IPS-20b (cell line): ENCODE measurements at regions not wholly inside any gene's neighbourhood (a gene's known extent, or its start where the extent isn't known, plus 50 kb on each side); places are given as distances from the start of the nearest gene placed in this dataset.

Experiments used
- H3K27ac ChIP-seq: one replicate; pipeline ENCODE4 v1.5.1; 2013; ENCODE audit warnings: low read length
- H3K27me3 ChIP-seq: 2 replicates; pipeline ENCODE4 v1.6.1; 2013; ENCODE audit warnings: mild to moderate bottlenecking, low read length, inconsistent platforms; ENCODE audit not compliant: insufficient read depth
- H3K36me3 ChIP-seq: 2 replicates; pipeline ENCODE4 v1.6.1; 2013; ENCODE audit warnings: low read depth, mild to moderate bottlenecking, inconsistent platforms, low read length, moderate library complexity; ENCODE audit not compliant: insufficient read depth
- H3K4me1 ChIP-seq: 2 replicates; pipeline ENCODE4 v1.6.1; 2013; ENCODE audit warnings: mild to moderate bottlenecking, control low read depth, inconsistent platforms, low read length, moderate library complexity; ENCODE audit not compliant: insufficient read depth
- H3K4me3 ChIP-seq: 2 replicates; pipeline ENCODE4 v1.5.1; 2013; ENCODE audit warnings: mild to moderate bottlenecking, low read length, inconsistent platforms
- H3K9ac ChIP-seq: 2 replicates; pipeline ENCODE4 v1.6.1; 2013; ENCODE audit warnings: low read depth, mild to moderate bottlenecking, inconsistent platforms, low read length, moderate library complexity
- H3K9me3 ChIP-seq: 2 replicates; pipeline ENCODE4 v1.6.1; 2013; ENCODE audit warnings: mild to moderate bottlenecking, low read depth, low read length, inconsistent platforms; ENCODE audit not compliant: insufficient read depth

DNA sequence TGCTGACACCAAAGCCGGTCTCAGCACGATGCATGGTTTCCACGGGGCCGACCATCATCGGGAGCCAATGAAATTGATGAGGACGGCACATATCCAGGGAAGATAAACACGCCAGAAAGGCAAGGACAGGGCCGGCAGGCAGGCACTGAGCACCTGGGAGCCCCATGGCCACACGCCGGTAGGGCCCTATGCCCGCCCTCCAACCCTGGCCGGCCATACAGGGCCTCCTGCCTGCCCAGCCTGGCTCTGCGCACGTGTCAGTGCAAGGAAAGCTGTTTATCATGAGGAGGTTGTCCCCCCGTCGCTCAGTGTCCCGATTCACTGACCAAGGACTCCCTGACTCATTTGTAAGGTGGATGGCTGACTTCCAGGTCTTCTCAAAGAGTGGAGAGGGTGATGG lies 237.5 kb downstream of the GLI2 start:
- Histone ChIP-seq H3K9me3 (no peaks in the 10 kb centered on the region), H3K27me3 (no peaks in the 10 kb centered on the region), H3K4me3 (no peak overlapping the region), H3K27ac (no peak overlapping the region), H3K4me1 (no peaks in the 10 kb centered on the region), H3K9ac (no peak overlapping the region), H3K36me3 (peaks cover 95% of the 10 kb centered on the region)

DNA sequence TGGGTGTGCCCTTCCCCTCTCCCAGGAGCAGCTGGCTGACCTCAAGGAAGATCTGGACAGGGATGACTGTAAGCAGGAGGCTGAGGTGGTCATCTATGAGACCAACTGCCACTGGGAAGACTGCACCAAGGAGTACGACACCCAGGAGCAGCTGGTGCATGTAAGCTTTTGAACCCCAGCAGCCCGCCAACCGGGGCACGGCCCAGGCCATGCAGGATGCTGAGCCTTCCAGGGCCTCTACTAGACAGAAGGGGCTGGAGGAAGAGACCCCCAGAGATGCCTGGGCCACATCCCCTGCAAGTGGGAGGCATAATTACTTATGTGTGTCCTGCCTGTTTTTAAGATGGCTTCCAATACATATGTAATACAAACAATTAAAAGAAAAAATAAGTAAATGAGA lies 239.3 kb downstream of the GLI2 start:
- no peaks in the 10 kb centered on the region for H3K4me1 ChIP-seq
- H3K27ac ChIP-seq: no peak overlapping the region
- no peak overlapping the region for H3K4me3 ChIP-seq
- H3K9me3 ChIP-seq: no peaks in the 10 kb centered on the region
- H3K27me3 ChIP-seq: no peaks in the 10 kb centered on the region
- H3K36me3 ChIP-seq: peaks cover 93% of the 10 kb centered on the region
- no peak overlapping the region for H3K9ac ChIP-seq

DNA sequence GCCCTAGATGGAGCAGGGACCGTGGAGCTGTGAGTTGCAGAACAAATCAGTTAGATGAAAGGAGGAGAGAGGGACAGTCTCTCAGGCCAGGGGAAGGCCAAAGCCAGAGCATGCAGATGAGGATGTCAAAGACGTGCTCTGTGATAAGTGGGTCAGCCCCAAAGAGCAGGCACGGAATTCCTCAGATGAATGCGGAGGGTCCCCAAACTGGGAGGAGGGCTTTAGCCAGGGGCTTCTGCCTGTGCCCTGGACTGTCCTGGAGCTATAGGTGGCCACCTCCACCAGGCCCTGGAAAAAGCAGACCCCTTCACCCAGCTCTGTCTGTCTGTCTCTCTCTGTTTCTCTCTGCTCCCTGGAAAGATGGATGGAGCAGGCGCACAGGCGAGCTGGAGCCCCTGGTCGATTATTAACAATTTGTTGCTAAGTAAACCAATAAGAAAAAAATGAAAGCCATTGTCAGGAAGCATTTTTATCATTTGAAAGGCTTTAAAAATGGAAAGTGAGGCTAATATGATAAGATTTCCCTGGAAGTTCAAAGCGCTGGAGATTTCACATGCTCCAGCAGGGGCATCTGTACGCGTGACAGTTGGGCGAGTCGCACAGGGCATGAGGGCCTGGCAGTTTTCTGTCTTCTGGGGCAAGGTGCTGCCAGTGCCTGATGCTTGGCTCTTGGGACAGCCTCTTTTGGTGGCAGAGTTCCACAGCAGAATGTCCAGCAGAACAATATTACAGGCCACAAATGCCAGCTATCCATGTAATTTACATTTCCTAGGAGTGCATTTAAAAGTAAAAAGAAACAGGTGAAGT lies 241.0 kb downstream of the GLI2 start:
- Histone ChIP-seq H3K4me3 (no peak overlapping the region), H3K27ac (no peak overlapping the region), H3K4me1 (no peaks in the 10 kb centered on the region), H3K9me3 (no peaks in the 10 kb centered on the region), H3K36me3 (peaks cover 82% of the 10 kb centered on the region), H3K9ac (no peak overlapping the region), H3K27me3 (no peaks in the 10 kb centered on the region)

DNA sequence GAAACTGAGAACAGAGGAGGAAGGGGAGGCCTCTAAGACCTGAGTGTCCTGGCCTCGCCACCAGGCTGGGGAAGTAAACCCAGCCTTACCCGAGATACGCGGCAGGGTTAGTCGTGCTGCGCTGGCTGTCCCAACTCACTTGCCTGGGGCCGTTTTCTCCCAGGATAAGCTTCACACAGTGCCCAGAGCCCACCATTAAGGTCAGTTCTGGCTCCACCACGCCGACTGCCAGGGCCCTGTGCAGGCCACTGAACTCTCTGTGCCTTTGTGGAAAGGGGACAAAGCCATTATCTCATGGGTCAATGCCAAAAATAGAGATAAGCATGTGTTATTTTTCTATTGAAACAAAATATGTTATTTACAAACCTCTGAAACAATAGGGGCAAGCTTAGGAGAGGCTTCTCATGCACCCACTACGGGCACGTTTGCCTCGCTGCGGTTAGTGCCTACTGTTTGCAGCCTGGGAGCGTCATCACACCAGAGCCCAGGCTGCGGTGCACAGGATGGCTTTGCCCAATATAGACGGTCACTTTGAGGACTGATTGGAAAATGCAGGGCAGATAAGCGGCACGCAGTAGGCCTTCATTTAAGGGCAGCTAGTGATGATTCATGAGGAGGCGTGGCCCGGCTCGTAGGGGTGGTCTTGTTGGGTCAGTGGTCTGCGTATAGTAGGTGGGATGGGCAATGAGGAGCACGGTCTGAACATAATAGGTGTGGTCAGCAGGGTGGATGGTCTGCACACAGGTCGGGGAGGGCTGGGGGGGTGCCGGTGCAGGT lies 242.1 kb downstream of the GLI2 start:
- Histone ChIP-seq H3K36me3 (peaks cover 76% of the 10 kb centered on the region), H3K4me3 (no peak overlapping the region)

DNA sequence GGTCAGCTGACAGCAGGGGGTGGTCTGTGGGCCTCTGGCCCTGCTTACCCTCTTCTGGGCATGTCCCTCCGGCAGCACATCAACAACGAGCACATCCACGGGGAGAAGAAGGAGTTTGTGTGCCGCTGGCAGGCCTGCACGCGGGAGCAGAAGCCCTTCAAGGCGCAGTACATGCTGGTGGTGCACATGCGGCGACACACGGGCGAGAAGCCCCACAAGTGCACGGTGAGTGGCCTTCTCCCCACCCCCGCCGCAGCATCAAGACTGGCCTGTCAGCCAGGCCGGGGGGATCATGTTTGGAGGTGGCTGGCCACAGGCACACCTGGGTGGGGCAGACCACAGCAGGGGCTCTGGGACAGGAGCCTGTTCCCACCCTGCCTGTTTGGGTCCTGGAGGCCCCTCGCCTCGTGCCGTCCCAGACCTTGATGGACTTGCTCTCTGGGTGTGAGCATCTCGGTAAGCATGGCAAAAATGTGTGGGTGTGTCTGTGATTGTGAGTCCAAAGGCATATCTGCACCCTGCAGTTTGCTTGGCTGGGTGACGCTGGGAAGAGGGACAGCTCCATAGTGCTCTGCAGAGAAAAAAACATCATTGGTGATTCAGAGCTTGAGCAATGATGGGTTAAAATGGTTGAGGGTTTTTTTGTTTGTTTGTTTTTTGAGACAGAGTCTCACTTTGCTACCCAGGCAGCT lies 242.8 kb downstream of the GLI2 start:
- Histone ChIP-seq H3K9ac (no peak overlapping the region), H3K4me3 (no peak overlapping the region), H3K4me1 (peaks cover 2% of the 10 kb centered on the region; the same call in 1 of the 2 replicates), H3K27ac (no peak overlapping the region), H3K9me3 (no peaks in the 10 kb centered on the region), H3K36me3 (peaks cover 76% of the 10 kb centered on the region), H3K27me3 (no peaks in the 10 kb centered on the region)

More for the DNA sequence above, 242.1 kb downstream of the GLI2 start:
- H3K27me3 ChIP-seq: no peaks in the 10 kb centered on the region
- H3K9me3 ChIP-seq: no peaks in the 10 kb centered on the region
- H3K4me1 ChIP-seq: peaks cover 2% of the 10 kb centered on the region; the same call in 1 of the 2 replicates
- H3K27ac ChIP-seq: no peak overlapping the region
- H3K9ac ChIP-seq: no peak overlapping the region

DNA sequence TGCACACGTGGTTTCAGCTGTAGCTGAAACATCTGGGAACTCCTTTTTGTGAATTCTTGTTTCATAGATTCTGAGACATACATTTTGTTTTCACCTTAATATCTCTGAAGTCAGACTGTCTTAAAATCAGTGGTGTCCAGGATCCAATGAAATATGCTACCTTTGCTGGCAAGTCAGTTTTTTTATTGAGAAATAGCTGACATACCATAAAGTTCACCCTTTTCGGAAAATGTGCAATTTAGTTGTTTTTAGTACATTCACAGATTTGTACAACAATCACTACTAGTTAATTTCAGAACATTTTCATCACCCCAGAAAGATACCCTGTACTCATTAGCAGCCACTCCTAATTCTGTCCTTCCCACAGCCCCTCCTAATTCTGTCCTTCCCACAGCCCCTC lies 243.7 kb downstream of the GLI2 start:
- Histone ChIP-seq H3K9ac (no peak overlapping the region), H3K36me3 (peaks cover 77% of the 10 kb centered on the region), H3K4me1 (peaks cover 2% of the 10 kb centered on the region; the same call in 1 of the 2 replicates), H3K9me3 (no peaks in the 10 kb centered on the region), H3K4me3 (no peak overlapping the region), H3K27ac (no peak overlapping the region), H3K27me3 (no peaks in the 10 kb centered on the region)

DNA sequence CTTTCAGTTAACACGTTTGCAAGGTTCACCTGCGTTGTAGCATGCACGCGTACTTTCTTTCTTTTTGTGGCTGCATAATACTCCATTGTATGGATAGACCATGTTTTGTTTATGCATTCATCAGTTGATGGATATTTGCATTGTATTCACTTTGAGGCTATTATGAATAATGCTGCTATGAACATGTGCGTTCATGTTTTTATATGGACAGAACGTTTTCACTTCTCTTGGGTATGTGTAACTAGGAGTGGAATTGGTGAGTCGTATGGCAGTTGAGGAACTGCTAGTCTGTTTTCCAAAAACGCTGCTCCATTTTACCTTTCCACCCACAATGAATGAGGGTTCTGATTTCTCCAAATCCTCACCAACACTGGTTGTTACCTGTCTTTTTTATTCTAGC lies 244.3 kb downstream of the GLI2 start:
- Histone ChIP-seq H3K4me1 (peaks cover 2% of the 10 kb centered on the region; the same call in 1 of the 2 replicates), H3K36me3 (peaks cover 77% of the 10 kb centered on the region), H3K9me3 (no peaks in the 10 kb centered on the region), H3K4me3 (no peak overlapping the region), H3K9ac (no peak overlapping the region), H3K27me3 (no peaks in the 10 kb centered on the region), H3K27ac (no peak overlapping the region)

DNA sequence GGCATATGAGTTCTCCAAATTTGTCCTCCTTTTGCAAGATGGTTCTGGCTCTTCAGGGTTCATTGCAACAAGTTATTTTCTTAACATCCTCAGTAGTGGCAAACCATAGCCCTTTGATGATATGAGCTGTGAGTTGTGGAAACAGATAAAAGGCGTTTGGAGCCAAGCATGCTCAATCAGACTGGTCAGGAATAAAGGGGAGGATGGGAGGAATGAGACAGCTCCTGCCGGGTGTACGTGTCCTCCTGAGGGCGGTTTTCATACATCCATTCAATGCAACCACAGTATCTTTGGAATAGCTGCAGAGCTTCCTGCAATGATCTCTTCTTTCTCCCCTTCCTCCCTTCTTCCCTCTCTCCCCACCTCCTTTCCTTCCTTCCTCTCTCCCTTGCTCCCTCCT lies 245.8 kb downstream of the GLI2 start:
- no peak overlapping the region for H3K9ac ChIP-seq
- H3K4me3 ChIP-seq: no peak overlapping the region
- peaks cover 77% of the 10 kb centered on the region for H3K36me3 ChIP-seq
- H3K9me3 ChIP-seq: no peaks in the 10 kb centered on the region
- no peaks in the 10 kb centered on the region for H3K27me3 ChIP-seq
- H3K27ac ChIP-seq: no peak overlapping the region
- H3K4me1 ChIP-seq: peaks cover 2% of the 10 kb centered on the region; the same call in 1 of the 2 replicates

DNA sequence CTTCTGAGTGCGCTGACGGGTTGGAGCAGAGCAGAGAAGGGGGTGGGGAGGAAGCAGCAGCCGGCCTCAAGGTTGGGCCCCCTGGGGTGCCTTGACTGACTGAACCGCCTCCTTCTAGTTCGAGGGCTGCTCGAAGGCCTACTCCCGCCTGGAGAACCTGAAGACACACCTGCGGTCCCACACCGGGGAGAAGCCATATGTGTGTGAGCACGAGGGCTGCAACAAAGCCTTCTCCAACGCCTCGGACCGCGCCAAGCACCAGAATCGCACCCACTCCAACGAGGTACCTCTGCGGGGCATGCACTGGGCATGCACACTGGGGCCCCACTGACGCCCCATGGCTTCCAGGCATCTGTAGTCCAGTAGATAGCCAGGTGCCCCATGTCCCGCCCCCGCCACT lies 246.9 kb downstream of the GLI2 start:
- Histone ChIP-seq H3K9me3 (no peaks in the 10 kb centered on the region), H3K27me3 (no peaks in the 10 kb centered on the region), H3K4me3 (no peak overlapping the region), H3K9ac (no peak overlapping the region), H3K4me1 (peaks cover 2% of the 10 kb centered on the region; the same call in 1 of the 2 replicates), H3K36me3 (peaks cover 77% of the 10 kb centered on the region), H3K27ac (no peak overlapping the region)

DNA sequence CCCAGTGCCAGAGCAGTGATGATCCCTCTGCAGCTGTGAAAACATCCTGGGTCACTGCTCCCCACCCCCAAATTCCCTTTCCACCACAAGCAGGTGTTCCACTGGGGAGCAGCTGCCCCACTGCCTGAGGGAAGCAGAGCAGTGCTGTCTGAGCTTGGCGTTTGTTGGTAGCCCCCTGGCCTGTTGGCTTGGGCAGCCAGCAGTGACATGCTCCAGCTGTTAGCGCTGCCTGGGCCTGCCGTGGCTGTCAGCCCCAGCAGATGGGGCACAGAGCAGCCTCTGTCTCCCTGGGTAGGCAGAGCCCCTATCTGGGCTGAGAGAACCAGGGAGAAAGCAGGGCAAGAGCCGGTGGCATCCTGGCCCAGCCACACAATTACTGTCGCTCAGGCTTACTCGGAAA lies 247.7 kb downstream of the GLI2 start:
- peaks cover 76% of the 10 kb centered on the region for H3K36me3 ChIP-seq
- no peak overlapping the region for H3K27ac ChIP-seq

DNA sequence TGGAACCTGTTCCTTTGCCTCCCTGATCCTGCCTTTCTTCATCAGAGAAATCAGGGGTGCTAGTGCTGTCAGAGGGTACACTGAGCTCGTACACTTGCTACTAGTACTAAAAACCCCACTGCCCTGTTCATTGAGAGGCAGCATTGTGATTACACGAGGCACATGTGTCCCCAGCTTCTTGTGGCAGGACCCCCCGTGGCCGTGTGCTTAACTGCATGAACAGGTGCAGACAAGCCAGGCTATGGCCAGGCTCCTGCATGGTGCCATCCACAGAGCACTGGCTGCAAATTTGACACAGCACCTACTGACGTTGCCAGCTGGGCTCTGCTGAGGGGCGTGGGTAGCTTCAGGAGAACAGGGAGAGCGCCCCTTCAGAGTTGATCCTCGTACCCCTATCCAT lies 248.4 kb downstream of the GLI2 start:
- Histone ChIP-seq H3K4me1 (peaks cover 2% of the 10 kb centered on the region; the same call in 1 of the 2 replicates), H3K36me3 (peaks cover 71% of the 10 kb centered on the region), H3K9ac (no peak overlapping the region), H3K9me3 (no peaks in the 10 kb centered on the region), H3K4me3 (no peak overlapping the region), H3K27ac (no peak overlapping the region), H3K27me3 (no peaks in the 10 kb centered on the region)

More for the DNA sequence above, 247.7 kb downstream of the GLI2 start:
- Histone ChIP-seq H3K9ac (no peak overlapping the region), H3K4me1 (peaks cover 2% of the 10 kb centered on the region; the same call in 1 of the 2 replicates), H3K27me3 (no peaks in the 10 kb centered on the region), H3K9me3 (no peaks in the 10 kb centered on the region), H3K4me3 (no peak overlapping the region)
